ENCODE measurements at regions not wholly inside any gene's neighbourhood (a gene's known extent, or its start where the extent isn't known, plus 50 kb on each side); places are given as distances from the start of the nearest gene placed in this dataset.
"Not testable (repeated sequence)": the region's sequence is repeated elsewhere in the genome, so short reads cannot be mapped to it uniquely, and the experiment has no call there.

DNA sequence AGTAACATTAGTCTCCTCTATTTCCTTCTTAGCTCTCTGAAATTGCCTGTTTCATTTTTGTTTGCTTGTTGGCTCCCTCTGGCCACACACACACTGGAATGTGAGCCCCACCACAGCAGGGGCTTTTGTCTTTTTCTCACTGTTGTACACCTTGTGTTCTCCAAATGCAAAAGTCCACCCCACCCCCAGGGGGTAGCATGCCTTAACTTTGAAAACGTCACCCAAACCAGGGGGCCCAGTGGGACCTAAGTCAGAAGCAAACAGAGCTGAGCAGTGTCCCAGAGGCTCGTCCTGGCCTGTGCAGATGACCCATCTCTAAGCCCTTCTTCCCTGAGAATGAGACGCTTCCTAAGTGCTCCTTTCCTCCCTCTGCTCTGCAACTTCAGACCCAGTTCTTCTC is 614.1 kb downstream of the UQCRFS1 start:
- TF ChIP-seq, protein P1, sequence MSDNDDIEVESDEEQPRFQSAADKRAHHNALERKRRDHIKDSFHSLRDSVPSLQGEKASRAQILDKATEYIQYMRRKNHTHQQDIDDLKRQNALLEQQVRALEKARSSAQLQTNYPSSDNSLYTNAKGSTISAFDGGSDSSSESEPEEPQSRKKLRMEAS (IDR thresholded peaks at IDR 0.05; ENCODE audit: low read depth, low read length): no peak
- TF ChIP-seq, protein P2, sequence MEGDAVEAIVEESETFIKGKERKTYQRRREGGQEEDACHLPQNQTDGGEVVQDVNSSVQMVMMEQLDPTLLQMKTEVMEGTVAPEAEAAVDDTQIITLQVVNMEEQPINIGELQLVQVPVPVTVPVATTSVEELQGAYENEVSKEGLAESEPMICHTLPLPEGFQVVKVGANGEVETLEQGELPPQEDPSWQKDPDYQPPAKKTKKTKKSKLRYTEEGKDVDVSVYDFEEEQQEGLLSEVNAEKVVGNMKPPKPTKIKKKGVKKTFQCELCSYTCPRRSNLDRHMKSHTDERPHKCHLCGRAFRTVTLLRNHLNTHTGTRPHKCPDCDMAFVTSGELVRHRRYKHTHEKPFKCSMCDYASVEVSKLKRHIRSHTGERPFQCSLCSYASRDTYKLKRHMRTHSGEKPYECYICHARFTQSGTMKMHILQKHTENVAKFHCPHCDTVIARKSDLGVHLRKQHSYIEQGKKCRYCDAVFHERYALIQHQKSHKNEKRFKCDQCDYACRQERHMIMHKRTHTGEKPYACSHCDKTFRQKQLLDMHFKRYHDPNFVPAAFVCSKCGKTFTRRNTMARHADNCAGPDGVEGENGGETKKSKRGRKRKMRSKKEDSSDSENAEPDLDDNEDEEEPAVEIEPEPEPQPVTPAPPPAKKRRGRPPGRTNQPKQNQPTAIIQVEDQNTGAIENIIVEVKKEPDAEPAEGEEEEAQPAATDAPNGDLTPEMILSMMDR (IDR thresholded peaks at IDR 0.05; ENCODE audit: low read depth, low read length): no peak
- TF ChIP-seq POLR2A (IDR thresholded peaks at IDR 0.05; ENCODE audit: extremely low read depth, insufficient read length) (no peak), MYC (IDR thresholded peaks at IDR 0.05; ENCODE audit: low read depth, low read length) (no peak)

DNA sequence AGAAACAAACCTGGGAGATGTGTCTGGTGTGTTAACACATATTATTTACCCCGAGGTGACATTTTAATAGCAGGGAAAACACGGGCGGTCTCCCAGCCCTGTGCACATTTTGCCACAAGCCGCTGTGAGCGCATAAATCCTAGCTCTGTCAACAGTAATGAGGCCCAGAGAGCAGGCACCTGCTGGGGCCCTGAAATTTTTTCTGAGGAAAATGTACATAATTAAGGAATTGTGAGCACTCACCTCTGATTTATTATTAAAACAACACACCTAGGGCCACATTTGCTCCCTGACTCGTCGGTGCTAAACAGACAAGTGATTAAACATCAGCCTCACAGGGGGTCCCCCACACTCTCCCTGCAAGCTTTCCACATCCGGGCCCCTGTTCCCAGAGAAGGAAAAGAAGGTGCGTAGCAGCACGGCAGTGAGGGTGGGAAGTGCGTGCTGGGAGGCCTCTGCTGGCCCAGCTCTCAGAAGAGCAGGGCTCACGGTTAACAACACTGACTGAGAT is 616.3 kb downstream of the UQCRFS1 start:
- no peak for DNase-seq (ENCODE audit: low read depth)
- no peak for TF ChIP-seq MYC (IDR thresholded peaks at IDR 0.05; ENCODE audit: low read depth, low read length)
- TF ChIP-seq, protein P2 (IDR thresholded peaks at IDR 0.05; ENCODE audit: low read depth, low read length): no peak
- TF ChIP-seq, protein P1 (IDR thresholded peaks at IDR 0.05; ENCODE audit: low read depth, low read length): no peak
- no peak for TF ChIP-seq POLR2A (IDR thresholded peaks at IDR 0.05; ENCODE audit: extremely low read depth, insufficient read length)
- no peak overlapping the region for H3K4me3 ChIP-seq (ENCODE audit: low read depth, low read length)

More for the DNA sequence above, 614.1 kb downstream of the UQCRFS1 start:
- no peak overlapping the region for H3K4me3 ChIP-seq (ENCODE audit: low read depth, low read length)
- DNase-seq (ENCODE audit: low read depth): no peak

DNA sequence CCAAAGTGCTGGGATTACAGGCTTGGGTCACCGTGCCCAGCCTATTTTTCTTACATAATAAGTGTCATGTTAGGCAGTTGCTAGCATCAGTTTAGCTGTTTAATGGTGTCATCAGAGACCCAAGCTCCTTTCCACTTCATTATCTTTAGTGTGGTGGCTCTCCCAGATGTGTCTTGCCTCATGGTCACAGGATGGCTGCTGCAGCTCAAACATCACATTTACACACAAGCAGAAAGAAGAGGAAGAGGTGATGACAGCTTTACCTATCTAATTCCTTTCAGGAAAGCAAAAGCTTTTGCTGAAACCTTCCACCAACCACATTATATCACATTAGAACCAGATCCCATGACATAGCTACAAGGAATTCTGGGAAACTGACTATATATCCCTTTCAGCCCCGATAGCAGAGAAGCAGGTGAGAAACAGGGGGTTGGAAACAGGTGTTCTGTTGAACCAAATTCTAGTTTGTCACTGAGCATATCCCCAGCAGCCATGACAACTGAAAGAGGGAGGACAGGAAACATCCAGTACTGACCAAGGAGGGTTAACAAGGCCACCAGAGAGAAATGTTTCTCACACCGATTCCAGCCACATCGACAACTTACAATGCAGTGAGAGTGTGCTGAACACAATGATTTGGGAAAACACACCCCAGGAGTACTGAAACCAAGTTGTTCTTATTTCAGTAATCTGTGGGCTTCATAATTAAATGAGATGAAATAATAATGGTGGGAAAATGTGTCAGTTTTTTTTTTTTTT is 617.0 kb downstream of the UQCRFS1 start:
- no peak for DNase-seq (ENCODE audit: low read depth)
- TF ChIP-seq, protein P2 (IDR thresholded peaks at IDR 0.05; ENCODE audit: low read depth, low read length): no peak
- TF ChIP-seq, protein P1 (IDR thresholded peaks at IDR 0.05; ENCODE audit: low read depth, low read length): no peak
- no peak for TF ChIP-seq MYC (IDR thresholded peaks at IDR 0.05; ENCODE audit: low read depth, low read length)
- TF ChIP-seq POLR2A (IDR thresholded peaks at IDR 0.05; ENCODE audit: extremely low read depth, insufficient read length): no peak
- H3K4me3 ChIP-seq (ENCODE audit: low read depth, low read length): no peak overlapping the region

DNA sequence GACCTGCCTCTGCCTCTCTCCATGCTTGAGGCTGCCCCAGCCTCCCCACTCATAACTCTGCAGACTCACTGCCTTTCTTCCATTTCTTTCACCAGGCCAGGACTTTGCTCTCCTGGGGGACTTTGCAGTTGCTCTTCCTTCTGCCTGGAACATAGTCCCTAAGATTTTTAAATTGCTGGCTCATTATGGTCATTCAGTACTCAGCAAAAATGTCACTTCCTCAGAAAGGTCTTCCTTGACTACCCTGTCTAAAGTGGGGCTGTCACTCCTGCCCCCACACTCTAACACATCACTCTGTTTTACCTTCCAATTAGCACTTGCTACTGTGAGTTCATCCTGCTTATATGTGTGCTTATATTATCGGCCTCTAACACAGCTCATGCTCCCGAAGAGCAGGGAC is 618.2 kb downstream of the UQCRFS1 start:
- no peak for DNase-seq (ENCODE audit: low read depth)
- TF ChIP-seq, protein P1 (IDR thresholded peaks at IDR 0.05; ENCODE audit: low read depth, low read length): no peak
- no peak for TF ChIP-seq MYC (IDR thresholded peaks at IDR 0.05; ENCODE audit: low read depth, low read length)
- TF ChIP-seq POLR2A (IDR thresholded peaks at IDR 0.05; ENCODE audit: extremely low read depth, insufficient read length): no peak
- TF ChIP-seq, protein P2 (IDR thresholded peaks at IDR 0.05; ENCODE audit: low read depth, low read length): no peak
- H3K4me3 ChIP-seq (ENCODE audit: low read depth, low read length): no peak overlapping the region

DNA sequence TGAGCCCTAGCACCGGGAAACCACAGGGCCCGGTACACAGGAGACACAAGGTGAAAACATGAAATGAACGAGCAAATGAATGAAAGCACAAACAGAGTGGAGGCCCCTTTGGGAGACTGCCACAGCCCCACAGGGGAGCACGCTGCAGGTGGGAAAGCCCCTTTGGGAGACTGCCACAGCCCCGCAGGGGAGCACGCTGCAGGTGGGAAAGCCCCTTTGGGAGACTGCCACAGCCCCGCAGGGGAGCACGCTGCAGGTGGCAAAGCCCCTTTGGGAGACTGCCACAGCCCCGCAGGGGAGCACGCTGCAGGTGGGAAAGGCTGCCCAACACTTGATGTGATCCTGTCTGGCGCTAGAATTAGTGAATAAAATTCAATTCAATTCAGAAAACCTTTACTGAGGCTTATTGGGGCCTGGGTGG is 623.0 kb downstream of the UQCRFS1 start:
- not testable (repeated sequence) for H3K4me3 ChIP-seq (ENCODE audit: low read depth, low read length); DNase-seq (ENCODE audit: low read depth)

DNA sequence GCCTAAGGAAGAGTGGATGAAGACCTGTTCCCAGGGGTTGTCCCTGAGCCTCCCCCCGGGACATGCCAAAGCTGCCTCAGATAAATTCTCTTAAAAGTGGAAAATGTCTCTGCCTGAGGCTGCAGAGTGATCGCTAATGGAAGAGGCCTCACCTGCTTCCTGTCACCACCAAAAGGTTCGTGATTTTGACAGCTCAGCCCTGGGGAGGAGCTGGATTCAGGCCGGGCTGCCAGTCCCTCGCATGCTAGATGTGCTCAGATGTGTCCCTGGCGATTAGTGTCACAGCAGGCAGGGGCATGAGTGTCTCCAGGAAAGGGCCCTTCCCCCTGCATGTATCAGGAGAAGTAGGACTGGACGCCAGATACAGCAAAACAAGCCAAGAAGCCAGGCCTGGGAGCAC is 626.5 kb downstream of the UQCRFS1 start:
- TF ChIP-seq, protein P1 (IDR thresholded peaks at IDR 0.05; ENCODE audit: low read depth, low read length): no peak
- TF ChIP-seq, protein P2 (IDR thresholded peaks at IDR 0.05; ENCODE audit: low read depth, low read length): no peak
- TF ChIP-seq MYC (IDR thresholded peaks at IDR 0.05; ENCODE audit: low read depth, low read length) (no peak), POLR2A (IDR thresholded peaks at IDR 0.05; ENCODE audit: extremely low read depth, insufficient read length) (no peak)
- DNase-seq (ENCODE audit: low read depth): no peak
- H3K4me3 ChIP-seq (ENCODE audit: low read depth, low read length): no peak overlapping the region
